OCI-LY1 (cell line): ENCODE measurements at regions not wholly inside any gene's neighbourhood (a gene's known extent, or its start where the extent isn't known, plus 50 kb on each side); places are given as distances from the start of the nearest gene placed in this dataset.

Experiments
- H2AFZ ChIP-seq: fragments of 200-600 bp; sonication (generic), shearing (Covaris generic); 2 replicates; pipeline ENCODE4 v1.6.0; 2014; ENCODE audit warnings: antibody characterized with exemption, mild to moderate bottlenecking, low read length
- H3F3A ChIP-seq: fragments of 200-600 bp; sonication (generic), shearing (Covaris generic); 2 replicates; pipeline ENCODE4 v1.6.0; 2014; ENCODE audit warnings: mild to moderate bottlenecking, antibody characterized with exemption, low read length, moderate library complexity; ENCODE audit not compliant: insufficient read depth
- H3K27ac ChIP-seq: fragments of 200-600 bp; sonication (generic); 2 replicates; pipeline ENCODE4 v1.5.1; 2014; ENCODE audit warnings: low read length, mixed run types, mild to moderate bottlenecking, low read depth; ENCODE audit not compliant: poor library complexity, severe bottlenecking
- H3K27me3 ChIP-seq: fragments of 200-600 bp; sonication (generic); 2 replicates; pipeline ENCODE4 v1.6.0; 2014; ENCODE audit warnings: antibody characterized with exemption, mild to moderate bottlenecking, low read length, moderate library complexity; ENCODE audit not compliant: insufficient read depth
- H3K36me3 ChIP-seq: fragments of 200-600 bp; sonication (generic); 2 replicates; pipeline ENCODE4 v1.6.1; 2014; ENCODE audit warnings: mild to moderate bottlenecking, antibody characterized with exemption, low read length, moderate library complexity, mixed read lengths; ENCODE audit not compliant: insufficient read depth
- H3K4me1 ChIP-seq: fragments of 200-600 bp; sonication (generic); 2 replicates; pipeline ENCODE4 v1.5.1; 2014; ENCODE audit warnings: mild to moderate bottlenecking, low read length, moderate library complexity; ENCODE audit not compliant: insufficient read depth, severe bottlenecking
- H3K4me2 ChIP-seq: fragments of 200-600 bp; sonication (generic), shearing (Covaris generic); 2 replicates; pipeline ENCODE4 v1.6.1; 2014; ENCODE audit warnings: low read length
- H3K4me3 ChIP-seq: fragments of 200-600 bp; sonication (generic); 2 replicates; pipeline ENCODE4 v1.5.1; 2014; ENCODE audit warnings: low read length, low read depth, mild to moderate bottlenecking, mixed read lengths; ENCODE audit not compliant: poor library complexity, severe bottlenecking
- H3K79me2 ChIP-seq: fragments of 200-600 bp; shearing (Covaris generic); 2 replicates; pipeline ENCODE4 v1.6.1; 2016; ENCODE audit warnings: mixed run types, low read length, mixed read lengths; ENCODE audit not compliant: insufficient read depth
- H3K9ac ChIP-seq: fragments of 200-600 bp; sonication (generic), shearing (Covaris generic); 2 replicates; pipeline ENCODE4 v1.6.1; 2014; ENCODE audit warnings: mild to moderate bottlenecking, low read length, mixed read lengths
- H3K9me2 ChIP-seq: fragments of 200-600 bp; sonication (generic), shearing (Covaris generic); 2 replicates; pipeline ENCODE4 v1.6.1; 2014; ENCODE audit warnings: low read depth, mild to moderate bottlenecking, low read length, mixed read lengths
- H3K9me3 ChIP-seq: fragments of 200-600 bp; shearing (Covaris generic); 2 replicates; pipeline ENCODE4 v1.6.1; 2014; ENCODE audit warnings: low read length, mixed read lengths
- H4K20me1 ChIP-seq: fragments of 200-600 bp; sonication (generic), shearing (Covaris generic); 2 replicates; pipeline ENCODE4 v1.6.0; 2016; ENCODE audit warnings: mild to moderate bottlenecking, low read length; ENCODE audit not compliant: insufficient read depth
- EZH2 ChIP-seq: fragments of 200-600 bp; sonication (generic), shearing (Covaris generic); IDR thresholded peaks from 2 replicates; pipeline ENCODE4 v1.8.0; 2017; ENCODE audit warnings: borderline replicate concordance, mixed run types, mild to moderate bottlenecking, antibody characterized with exemption, low read length, moderate library complexity, mixed read lengths
- TF ChIP-seq, protein P1 (sequence below): fragments of 200-600 bp; sonication (generic), shearing (Covaris generic); IDR thresholded peaks from 2 replicates; pipeline ENCODE4 v1.5.1; 2017; ENCODE audit warnings: mild to moderate bottlenecking, antibody characterized with exemption, low read length, moderate library complexity, mixed read lengths

DNA sequence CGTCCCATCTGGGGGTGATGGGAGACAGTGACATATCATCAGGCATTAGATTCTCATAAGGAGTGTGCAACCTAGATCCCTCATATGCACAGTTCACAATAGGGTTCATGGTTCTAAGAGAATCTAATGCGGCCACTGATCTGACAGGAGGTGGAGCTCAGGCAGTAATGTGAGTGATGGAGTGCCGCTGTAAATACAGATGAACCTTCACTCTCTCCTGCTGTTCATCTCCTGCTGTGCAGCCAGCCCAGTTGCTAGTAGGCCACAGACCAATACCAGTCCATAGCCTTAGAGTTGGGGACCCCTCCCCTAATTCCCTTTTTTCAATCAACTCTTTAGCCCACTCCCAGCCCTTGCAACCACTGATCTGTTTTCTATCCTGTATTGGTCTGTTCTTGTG lies 581.1 kb upstream of the AUTS2 start:
- Histone ChIP-seq H3F3A (no peaks in the 10 kb centered on the region), H3K4me2 (no peak overlapping the region), H3K36me3 (no peaks in the 10 kb centered on the region), H3K79me2 (no peaks in the 10 kb centered on the region), H4K20me1 (no peaks in the 10 kb centered on the region), H3K9me3 (peaks cover 16% of the 10 kb centered on the region), H2AFZ (no peak overlapping the region), H3K9ac (no peak overlapping the region), H3K27ac (no peak overlapping the region), H3K27me3 (no peaks in the 10 kb centered on the region), H3K4me1 (no peaks in the 10 kb centered on the region), H3K9me2 (no peaks in the 10 kb centered on the region), H3K4me3 (no peak overlapping the region)
- TF ChIP-seq, protein P1, sequence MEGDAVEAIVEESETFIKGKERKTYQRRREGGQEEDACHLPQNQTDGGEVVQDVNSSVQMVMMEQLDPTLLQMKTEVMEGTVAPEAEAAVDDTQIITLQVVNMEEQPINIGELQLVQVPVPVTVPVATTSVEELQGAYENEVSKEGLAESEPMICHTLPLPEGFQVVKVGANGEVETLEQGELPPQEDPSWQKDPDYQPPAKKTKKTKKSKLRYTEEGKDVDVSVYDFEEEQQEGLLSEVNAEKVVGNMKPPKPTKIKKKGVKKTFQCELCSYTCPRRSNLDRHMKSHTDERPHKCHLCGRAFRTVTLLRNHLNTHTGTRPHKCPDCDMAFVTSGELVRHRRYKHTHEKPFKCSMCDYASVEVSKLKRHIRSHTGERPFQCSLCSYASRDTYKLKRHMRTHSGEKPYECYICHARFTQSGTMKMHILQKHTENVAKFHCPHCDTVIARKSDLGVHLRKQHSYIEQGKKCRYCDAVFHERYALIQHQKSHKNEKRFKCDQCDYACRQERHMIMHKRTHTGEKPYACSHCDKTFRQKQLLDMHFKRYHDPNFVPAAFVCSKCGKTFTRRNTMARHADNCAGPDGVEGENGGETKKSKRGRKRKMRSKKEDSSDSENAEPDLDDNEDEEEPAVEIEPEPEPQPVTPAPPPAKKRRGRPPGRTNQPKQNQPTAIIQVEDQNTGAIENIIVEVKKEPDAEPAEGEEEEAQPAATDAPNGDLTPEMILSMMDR = no peak
- no peak for TF ChIP-seq EZH2

DNA sequence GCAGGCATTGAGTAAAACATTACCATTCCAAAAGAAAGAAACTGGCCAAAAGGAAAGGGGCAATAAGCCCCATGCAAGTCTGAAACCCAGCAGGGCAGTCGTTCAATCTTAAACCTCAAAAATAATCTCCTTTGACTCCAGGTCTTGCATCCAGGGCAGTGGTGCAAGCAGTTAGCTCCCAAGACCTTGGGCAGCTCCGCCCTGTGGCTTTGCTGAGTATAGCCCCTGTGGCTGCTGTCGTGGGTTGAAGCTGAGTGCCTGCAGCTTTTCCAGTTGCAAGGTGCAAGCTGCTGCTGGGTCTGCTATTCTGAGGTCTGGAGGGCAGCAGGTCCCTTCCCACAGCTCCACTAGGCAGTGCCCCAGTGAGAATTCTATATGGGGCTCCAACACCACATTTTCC lies 580.1 kb upstream of the AUTS2 start:
- Histone ChIP-seq H4K20me1 (no peaks in the 10 kb centered on the region), H3K79me2 (no peaks in the 10 kb centered on the region), H3K27ac (no peak overlapping the region), H3K9ac (no peak overlapping the region), H3K27me3 (no peaks in the 10 kb centered on the region), H3K4me1 (no peaks in the 10 kb centered on the region), H3K9me2 (no peaks in the 10 kb centered on the region), H3K9me3 (peaks cover 16% of the 10 kb centered on the region), H3K4me2 (no peak overlapping the region), H3K36me3 (no peaks in the 10 kb centered on the region), H3K4me3 (no peak overlapping the region), H2AFZ (no peak overlapping the region), H3F3A (no peaks in the 10 kb centered on the region)
- TF ChIP-seq, protein P1 = peak; percentile 30; the same call in 1 of the 2 replicates
- no peak for TF ChIP-seq EZH2

DNA sequence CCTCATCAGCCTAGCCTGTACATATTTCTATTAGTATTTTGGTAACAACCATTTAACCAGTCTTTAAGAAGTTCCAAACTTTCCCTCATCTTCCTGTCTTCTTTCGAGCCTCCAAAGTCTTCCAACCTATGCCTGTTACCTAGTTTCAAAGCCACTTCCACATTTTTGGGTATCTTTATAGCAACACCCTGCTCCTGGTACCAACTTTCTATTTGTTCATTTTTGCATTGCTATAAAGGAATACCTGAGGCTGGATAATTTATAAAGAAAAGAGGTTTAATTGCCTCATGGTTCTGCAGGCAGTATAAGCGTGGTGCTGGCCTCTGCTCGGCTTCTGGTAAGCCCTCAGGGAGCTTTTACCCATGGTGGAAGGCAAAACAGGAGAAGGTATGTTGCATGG lies 578.8 kb upstream of the AUTS2 start:
- Histone ChIP-seq H3K27me3 (no peaks in the 10 kb centered on the region), H3F3A (no peaks in the 10 kb centered on the region), H3K36me3 (no peaks in the 10 kb centered on the region), H2AFZ (no peak overlapping the region), H3K27ac (no peak overlapping the region), H3K4me2 (no peak overlapping the region), H3K9me3 (peaks cover 16% of the 10 kb centered on the region), H3K9me2 (no peaks in the 10 kb centered on the region), H4K20me1 (no peaks in the 10 kb centered on the region), H3K9ac (no peak overlapping the region), H3K4me3 (no peak overlapping the region), H3K4me1 (no peaks in the 10 kb centered on the region), H3K79me2 (no peaks in the 10 kb centered on the region)
- TF ChIP-seq, protein P1 = no peak
- no peak for TF ChIP-seq EZH2
